ENCODE measurements at regions not wholly inside any gene's neighbourhood (a gene's known extent, or its start where the extent isn't known, plus 50 kb on each side); places are given as distances from the start of the nearest gene placed in this dataset.

- TF ChIP-seq CTCF (IDR thresholded peaks at IDR 0.05; ENCODE audit: low read length), result no peak
- no peak for TF ChIP-seq EZH2 (IDR thresholded peaks at IDR 0.05; ENCODE audit: borderline replicate concordance, low read length)
Observed at GRCh38 chr2:9099341-9099751, 95.9 kb upstream of the MBOAT2 start.
